H9 (cell line): ENCODE measurements at regions not wholly inside any gene's neighbourhood (a gene's known extent, or its start where the extent isn't known, plus 50 kb on each side); places are given as distances from the start of the nearest gene placed in this dataset.

ENCODE experiments used
- DNase-seq: peaks from one replicate; pipeline ENCODE4 v3.0.0-alpha.2; 2017
- H2AFZ ChIP-seq: one replicate; pipeline ENCODE4 v1.6.1; 2013; ENCODE audit warnings: mild to moderate bottlenecking, low read length, control low read depth, moderate library complexity
- H2AK5ac ChIP-seq: 2 replicates; pipeline ENCODE4 v1.6.1; 2013; ENCODE audit warnings: low read length, control low read depth, mixed read lengths; ENCODE audit not compliant: insufficient read length
- H2BK120ac ChIP-seq: one replicate; pipeline ENCODE4 v1.6.1; 2013; ENCODE audit warnings: low read depth, mild to moderate bottlenecking, low read length, control low read depth, inconsistent platforms; ENCODE audit not compliant: poor library complexity, severe bottlenecking
- H2BK12ac ChIP-seq: 2 replicates; pipeline ENCODE4 v1.6.1; 2013; ENCODE audit warnings: low read length, control low read depth, mixed read lengths, low read depth; ENCODE audit not compliant: insufficient read length
- H2BK15ac ChIP-seq: 2 replicates; pipeline ENCODE4 v1.6.1; 2013; ENCODE audit warnings: low read depth, low read length, control low read depth
- H2BK20ac ChIP-seq: one replicate; pipeline ENCODE4 v1.6.1; 2013; ENCODE audit warnings: low read depth, mild to moderate bottlenecking, low read length, control low read depth, inconsistent platforms; ENCODE audit not compliant: poor library complexity, severe bottlenecking
- H2BK5ac ChIP-seq: 2 replicates; pipeline ENCODE4 v1.6.1; 2013; ENCODE audit warnings: low read length, control low read depth, mixed read lengths; ENCODE audit not compliant: insufficient read length
- H3K14ac ChIP-seq: 2 replicates; pipeline ENCODE4 v1.6.1; 2013; ENCODE audit warnings: low read length, control low read depth; ENCODE audit not compliant: insufficient read depth
- H3K18ac ChIP-seq: 2 replicates; pipeline ENCODE4 v1.6.1; 2013; ENCODE audit warnings: low read depth, mild to moderate bottlenecking, mixed read lengths, low read length, control low read depth; ENCODE audit not compliant: insufficient read length
- H3K23ac ChIP-seq: 2 replicates; pipeline ENCODE4 v1.6.1; 2013; ENCODE audit warnings: low read length, control low read depth, mixed read lengths, low read depth; ENCODE audit not compliant: insufficient read length
- H3K23me2 ChIP-seq: 2 replicates; pipeline ENCODE4 v1.6.1; 2013; ENCODE audit warnings: low read depth, mild to moderate bottlenecking, mixed read lengths, low read length, control low read depth; ENCODE audit not compliant: insufficient read length, poor library complexity, severe bottlenecking
- H3K27ac ChIP-seq: 2 replicates; pipeline ENCODE4 v1.5.1; 2013; ENCODE audit warnings: low read length, control low read depth, mixed read lengths, low read depth; ENCODE audit not compliant: insufficient read length
- H3K27me3 ChIP-seq: 2 replicates; pipeline ENCODE4 v1.6.1; 2013; ENCODE audit warnings: low read length, control low read depth, inconsistent platforms; ENCODE audit not compliant: insufficient read depth
- H3K4ac ChIP-seq: 2 replicates; pipeline ENCODE4 v1.6.1; 2013; ENCODE audit warnings: low read depth, mild to moderate bottlenecking, control low read depth, inconsistent platforms, low read length, moderate library complexity
- H3K4me1 ChIP-seq: 2 replicates; pipeline ENCODE4 v1.6.1; 2013; ENCODE audit warnings: low read length, control low read depth, inconsistent platforms; ENCODE audit not compliant: insufficient read depth
- H3K4me2 ChIP-seq: 2 replicates; pipeline ENCODE4 v1.6.1; 2013; ENCODE audit warnings: low read length, control low read depth, mixed read lengths; ENCODE audit not compliant: insufficient read length, insufficient read depth
- H3K56ac ChIP-seq: 2 replicates; pipeline ENCODE4 v1.6.1; 2013; ENCODE audit warnings: low read depth, mild to moderate bottlenecking, mixed read lengths, low read length, control low read depth; ENCODE audit not compliant: insufficient read length
- H3K79me1 ChIP-seq: 2 replicates; pipeline ENCODE4 v1.6.1; 2013; ENCODE audit warnings: low read depth, mild to moderate bottlenecking, moderate library complexity, low read length, control low read depth, inconsistent platforms; ENCODE audit not compliant: insufficient read depth, poor library complexity, severe bottlenecking
- H3K79me2 ChIP-seq: 2 replicates; pipeline ENCODE4 v1.6.1; 2013; ENCODE audit warnings: low read length, control low read depth, inconsistent platforms; ENCODE audit not compliant: insufficient read depth
- H3K9ac ChIP-seq: 2 replicates; pipeline ENCODE4 v1.6.1; 2013; ENCODE audit warnings: low read length, control low read depth, mixed read lengths; ENCODE audit not compliant: insufficient read length; ENCODE audit errors: extremely low read depth
- H3K9me3 ChIP-seq: one replicate; pipeline ENCODE4 v1.6.1; 2013; ENCODE audit warnings: low read depth, low read length, inconsistent platforms; ENCODE audit not compliant: control insufficient read depth
- H3T11ph ChIP-seq: one replicate; pipeline ENCODE4 v1.6.1; 2013; ENCODE audit warnings: mild to moderate bottlenecking, low read length, control low read depth, inconsistent platforms
- H4K20me1 ChIP-seq: one replicate; pipeline ENCODE4 v1.6.1; 2013; ENCODE audit not compliant: control insufficient read depth, insufficient read length, insufficient read depth
- H4K5ac ChIP-seq: 2 replicates; pipeline ENCODE4 v1.6.1; 2013; ENCODE audit warnings: low read depth, mild to moderate bottlenecking, mixed read lengths, low read length, control low read depth; ENCODE audit not compliant: insufficient read length
- H4K8ac ChIP-seq: replicated peaks from 2 replicates; pipeline ENCODE4 v1.6.1; 2013; ENCODE audit warnings: low read length, control low read depth, mixed read lengths, low read depth; ENCODE audit not compliant: insufficient read length
- H4K91ac ChIP-seq: 2 replicates; pipeline ENCODE4 v1.6.1; 2013; ENCODE audit warnings: low read depth, mild to moderate bottlenecking, moderate library complexity, mixed read lengths, low read length, control low read depth; ENCODE audit not compliant: insufficient read length
- H3K27ac Mint-ChIP-seq, 3 experiments: 2 replicates in 2 of 3; 3 replicates in 1 of 3; pipeline ENCODE4 v1.8.0; 2020 to 2021; ENCODE audit warnings: mixed read lengths in 3 of 3, mild to moderate bottlenecking in 1 of 3, moderate library complexity in 1 of 3
- H3K27me3 Mint-ChIP-seq: 2 replicates; pipeline ENCODE4 v1.8.0; 2021; ENCODE audit warnings: low read depth, mild to moderate bottlenecking, moderate library complexity, mixed read lengths
- H3K36me3 Mint-ChIP-seq, 3 experiments: 2 replicates in 2 of 3; 3 replicates in 1 of 3; pipeline ENCODE4 v1.8.0; 2020 to 2021; ENCODE audit warnings: low read depth in 3 of 3, mixed read lengths in 3 of 3; ENCODE audit not compliant: insufficient read depth in 1 of 3
- H3K4me1 Mint-ChIP-seq, 2 experiments: 2 replicates each; pipeline ENCODE4 v1.8.0; 2020; ENCODE audit warnings: mixed read lengths in 2 of 2
- H3K4me3 Mint-ChIP-seq, 2 experiments: 2 replicates in 1 of 2; 3 replicates in 1 of 2; pipeline ENCODE4 v1.8.0; 2020 to 2021; ENCODE audit warnings: mild to moderate bottlenecking in 2 of 2, mixed read lengths in 2 of 2, moderate library complexity in 1 of 2
- H3K9me3 Mint-ChIP-seq, 2 experiments: 2 replicates in 1 of 2; 3 replicates in 1 of 2; pipeline ENCODE4 v1.8.0; 2020; ENCODE audit warnings: mild to moderate bottlenecking in 2 of 2, mixed read lengths in 2 of 2, moderate library complexity in 1 of 2
- WGBS: extraction: QIAGEN DNeasy Blood & Tissue Kit; methylation state at CpG from one replicate; pipeline ENCODE4 v1.1.7; 2013; ENCODE audit warnings: missing lambda C conversion rate, low lambda C conversion rate, mixed read lengths; ENCODE audit not compliant: insufficient read length; ENCODE audit errors: extremely low coverage; 5-methylcytosine and 5-hydroxymethylcytosine counted together
- TF ChIP-seq, protein P1 (sequence below): fragments of 200-600 bp; sonication (generic); conservative IDR thresholded peaks from 3 replicates; pipeline ENCODE4 v1.8.0; 2021; ENCODE audit warnings: antibody characterized with exemption, mild to moderate bottlenecking

DNA sequence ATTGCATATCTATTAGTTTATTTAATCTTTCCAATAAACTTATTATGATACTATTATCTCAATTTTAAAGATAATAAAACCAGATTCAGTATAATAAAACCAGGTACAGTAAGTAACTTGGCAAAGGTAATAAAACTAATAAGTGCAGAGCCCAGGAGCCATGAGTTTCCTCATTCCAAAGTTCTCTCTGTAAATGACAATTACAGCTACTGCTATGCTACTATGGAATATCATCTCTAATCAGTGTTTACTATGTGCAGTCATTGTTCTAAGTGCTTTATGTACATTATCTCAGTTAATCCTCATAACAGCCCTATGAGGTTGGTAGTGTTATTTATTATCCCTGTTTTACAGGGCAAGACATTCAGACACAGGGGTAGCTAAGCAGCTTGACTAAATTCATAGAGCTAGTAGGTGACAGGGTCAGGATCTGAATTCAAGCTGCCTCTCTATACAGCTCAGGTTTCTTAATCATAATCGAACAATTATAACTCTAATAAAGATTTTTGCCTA, 285.0 kb upstream of the PITX2 start:
- H4K5ac ChIP-seq, result no peak overlapping the region
- no peaks in the 10 kb centered on the region for H4K20me1 ChIP-seq
- H3K9ac ChIP-seq, result no peak overlapping the region
- Mint-ChIP-seq H3K27me3 (no peaks in the 10 kb centered on the region), H3K36me3 (no peaks in the 10 kb centered on the region), H3K4me1 (peaks cover 0 to 3% of the 10 kb centered on the region in 2 experiments; a peak in 2 of 4 replicates), H3K9me3 (no peaks in the 10 kb centered on the region), H3K27ac (no peak overlapping the region), H3K4me3 (no peak overlapping the region)
- H3K79me1 ChIP-seq, result no peaks in the 10 kb centered on the region
- WGBS, result no CpG with 5 or more reads among the region's 1 CpG
- no peak overlapping the region for H2AFZ ChIP-seq
- no peak overlapping the region for H2BK20ac ChIP-seq
- no peak overlapping the region for H2BK5ac ChIP-seq
- no peak overlapping the region for H2AK5ac ChIP-seq
- no peaks in the 10 kb centered on the region; the same call in 1 of the 2 replicates for H3K4me1 ChIP-seq
- no peak for DNase-seq
- no peak overlapping the region for H2BK12ac ChIP-seq
- no peak overlapping the region for H3K23ac ChIP-seq
- no peak overlapping the region for H3K18ac ChIP-seq
- TF ChIP-seq, protein P1, sequence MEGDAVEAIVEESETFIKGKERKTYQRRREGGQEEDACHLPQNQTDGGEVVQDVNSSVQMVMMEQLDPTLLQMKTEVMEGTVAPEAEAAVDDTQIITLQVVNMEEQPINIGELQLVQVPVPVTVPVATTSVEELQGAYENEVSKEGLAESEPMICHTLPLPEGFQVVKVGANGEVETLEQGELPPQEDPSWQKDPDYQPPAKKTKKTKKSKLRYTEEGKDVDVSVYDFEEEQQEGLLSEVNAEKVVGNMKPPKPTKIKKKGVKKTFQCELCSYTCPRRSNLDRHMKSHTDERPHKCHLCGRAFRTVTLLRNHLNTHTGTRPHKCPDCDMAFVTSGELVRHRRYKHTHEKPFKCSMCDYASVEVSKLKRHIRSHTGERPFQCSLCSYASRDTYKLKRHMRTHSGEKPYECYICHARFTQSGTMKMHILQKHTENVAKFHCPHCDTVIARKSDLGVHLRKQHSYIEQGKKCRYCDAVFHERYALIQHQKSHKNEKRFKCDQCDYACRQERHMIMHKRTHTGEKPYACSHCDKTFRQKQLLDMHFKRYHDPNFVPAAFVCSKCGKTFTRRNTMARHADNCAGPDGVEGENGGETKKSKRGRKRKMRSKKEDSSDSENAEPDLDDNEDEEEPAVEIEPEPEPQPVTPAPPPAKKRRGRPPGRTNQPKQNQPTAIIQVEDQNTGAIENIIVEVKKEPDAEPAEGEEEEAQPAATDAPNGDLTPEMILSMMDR, result no peak
- no peak overlapping the region for H3K14ac ChIP-seq
- H3K4me2 ChIP-seq, result no peak overlapping the region
- H4K91ac ChIP-seq, result no peak overlapping the region
- H2BK120ac ChIP-seq, result no peak overlapping the region
- H3T11ph ChIP-seq, result no peak overlapping the region
- H2BK15ac ChIP-seq, result no peak overlapping the region
- H3K9me3 ChIP-seq, result no peaks in the 10 kb centered on the region
- no peak overlapping the region for H3K4ac ChIP-seq
- no peak overlapping the region for H3K27ac ChIP-seq
- no peak overlapping the region for H3K56ac ChIP-seq
- no peak overlapping the region for H4K8ac ChIP-seq
- no peaks in the 10 kb centered on the region for H3K23me2 ChIP-seq
- no peaks in the 10 kb centered on the region for H3K27me3 ChIP-seq
- no peaks in the 10 kb centered on the region for H3K79me2 ChIP-seq
